ENCODE measurements at regions not wholly inside any gene's neighbourhood (a gene's known extent, or its start where the extent isn't known, plus 50 kb on each side); places are given as distances from the start of the nearest gene placed in this dataset.

- ATAC-seq (ENCODE audit: low FRiP score) (no peak), DNase-seq (ENCODE audit: low spot score) (no peak)
- TF ChIP-seq CTCF (IDR thresholded peaks at IDR 0.05) = no peak
Measured at GRCh38 chr4:58214376-58214775, 1104.2 kb upstream of the IGFBP7 start.

- no peak for ATAC-seq (ENCODE audit: low FRiP score)
- DNase-seq (ENCODE audit: low spot score) = no peak
- TF ChIP-seq CTCF (IDR thresholded peaks at IDR 0.05) = no peak
Measured at GRCh38 chr4:58209551-58209950, 1099.4 kb upstream of the IGFBP7 start.

- TF ChIP-seq CTCF (IDR thresholded peaks at IDR 0.05) = no peak
- no peak for DNase-seq (ENCODE audit: low spot score)
- no peak for ATAC-seq (ENCODE audit: low FRiP score)
Measured at GRCh38 chr4:58209001-58209400, 1098.8 kb upstream of the IGFBP7 start.

GRCh38 chr4:58205446-58206235, 1095.5 kb upstream of the IGFBP7 start:
- ATAC-seq (ENCODE audit: low FRiP score) = no peak
- DNase-seq (ENCODE audit: low spot score) = no peak
- no peak for TF ChIP-seq CTCF (IDR thresholded peaks at IDR 0.05)

- TF ChIP-seq CTCF (IDR thresholded peaks at IDR 0.05) = no peak
- ATAC-seq (ENCODE audit: low FRiP score) (no peak), DNase-seq (ENCODE audit: low spot score) (no peak)
Measured at GRCh38 chr4:58192217-58192616, 1082.0 kb upstream of the IGFBP7 start.

- no peak for TF ChIP-seq CTCF (IDR thresholded peaks at IDR 0.05)
- no peak for ATAC-seq (ENCODE audit: low FRiP score)
- no peak for DNase-seq (ENCODE audit: low spot score)
Measured at GRCh38 chr4:58191109-58191508, 1080.9 kb upstream of the IGFBP7 start.

GRCh38 chr4:58188316-58188715, 1078.1 kb upstream of the IGFBP7 start:
- no peak for ATAC-seq (ENCODE audit: low FRiP score)
- no peak for DNase-seq (ENCODE audit: low spot score)
- no peak for TF ChIP-seq CTCF (IDR thresholded peaks at IDR 0.05)

Measured in omental fat pad (tissue), 3 donors.